Body of pancreas (tissue), 4 donors: ENCODE measurements at regions not wholly inside any gene's neighbourhood (a gene's known extent, or its start where the extent isn't known, plus 50 kb on each side); places are given as distances from the start of the nearest gene placed in this dataset.

ENCODE experiments used
- CTCF ChIP-seq, 7 experiments: fragments of 450-650 bp in 4 of 7; fragments of 200-600 bp in 3 of 7; sonication (generic) in 3 of 7; IDR thresholded peaks; one replicate each; pipeline ENCODE4 v1.5.1; 2016 to 2019; ENCODE audit warnings: antibody characterized with exemption in 7 of 7
- POLR2A ChIP-seq, 3 donors: fragments of 450-650 bp; IDR thresholded peaks; one replicate each; pipeline ENCODE4 v1.6.1; 2016; ENCODE audit warnings: antibody characterized with exemption in 3 of 3, mild to moderate bottlenecking in 2 of 3

DNA sequence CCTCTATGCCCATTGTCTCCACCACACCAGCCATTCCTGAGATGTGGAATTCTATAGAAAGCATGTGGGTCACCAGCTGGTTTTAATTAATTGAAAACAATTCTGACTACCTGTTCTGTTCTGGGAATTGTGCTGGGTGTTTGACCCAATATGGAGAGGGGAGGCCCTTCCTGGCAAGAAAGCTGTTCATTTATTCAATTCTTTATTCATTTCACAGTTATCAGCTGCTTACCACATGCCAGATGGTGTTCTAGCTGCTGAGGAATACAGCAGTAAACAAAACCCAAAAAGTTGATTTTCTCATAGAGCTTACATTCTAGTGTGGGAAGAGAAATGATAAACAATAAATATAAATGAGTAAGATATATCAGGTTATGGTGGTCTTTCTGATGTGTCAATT, 296.1 kb upstream of the RASGRP1 start:
- no peak for TF ChIP-seq CTCF (IDR thresholded peaks at IDR 0.05)
- TF ChIP-seq POLR2A (IDR thresholded peaks at IDR 0.05), result no peak
